ENCODE measurements at regions not wholly inside any gene's neighbourhood (a gene's known extent, or its start where the extent isn't known, plus 50 kb on each side); places are given as distances from the start of the nearest gene placed in this dataset.

GRCh38 chr20:10752206-10752605, 78.4 kb upstream of the JAG1 start:
- TF ChIP-seq, protein P1, sequence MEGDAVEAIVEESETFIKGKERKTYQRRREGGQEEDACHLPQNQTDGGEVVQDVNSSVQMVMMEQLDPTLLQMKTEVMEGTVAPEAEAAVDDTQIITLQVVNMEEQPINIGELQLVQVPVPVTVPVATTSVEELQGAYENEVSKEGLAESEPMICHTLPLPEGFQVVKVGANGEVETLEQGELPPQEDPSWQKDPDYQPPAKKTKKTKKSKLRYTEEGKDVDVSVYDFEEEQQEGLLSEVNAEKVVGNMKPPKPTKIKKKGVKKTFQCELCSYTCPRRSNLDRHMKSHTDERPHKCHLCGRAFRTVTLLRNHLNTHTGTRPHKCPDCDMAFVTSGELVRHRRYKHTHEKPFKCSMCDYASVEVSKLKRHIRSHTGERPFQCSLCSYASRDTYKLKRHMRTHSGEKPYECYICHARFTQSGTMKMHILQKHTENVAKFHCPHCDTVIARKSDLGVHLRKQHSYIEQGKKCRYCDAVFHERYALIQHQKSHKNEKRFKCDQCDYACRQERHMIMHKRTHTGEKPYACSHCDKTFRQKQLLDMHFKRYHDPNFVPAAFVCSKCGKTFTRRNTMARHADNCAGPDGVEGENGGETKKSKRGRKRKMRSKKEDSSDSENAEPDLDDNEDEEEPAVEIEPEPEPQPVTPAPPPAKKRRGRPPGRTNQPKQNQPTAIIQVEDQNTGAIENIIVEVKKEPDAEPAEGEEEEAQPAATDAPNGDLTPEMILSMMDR (IDR thresholded peaks at IDR 0.05; ENCODE audit: low read length, missing control alignments), result no peak
- H3K4me3 ChIP-seq (replicated peaks; ENCODE audit: low read depth, low read length), result no peak overlapping the region
- DNase-seq (ENCODE audit: low read depth), result no peak

DNA sequence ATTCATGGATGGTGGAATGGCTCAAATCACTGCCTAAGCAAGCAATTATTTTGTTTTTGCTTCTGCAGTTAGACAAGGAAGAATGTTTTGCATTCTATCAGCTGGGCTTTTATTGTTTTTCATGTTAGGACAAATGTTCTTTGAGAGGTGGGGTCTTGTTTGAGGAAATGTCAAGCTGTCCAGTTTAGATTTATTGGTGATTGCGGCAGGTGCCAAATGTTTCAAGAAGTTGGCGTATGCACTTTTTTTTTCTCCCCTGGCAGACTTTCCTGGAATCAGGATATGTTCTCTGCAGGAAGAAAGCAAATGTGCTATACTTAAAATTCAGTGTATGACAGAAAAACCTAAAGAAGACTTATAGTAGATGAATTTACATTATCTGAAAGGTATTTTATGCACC, 81.0 kb upstream of the JAG1 start:
- no peak for DNase-seq (ENCODE audit: low read depth)
- no peak overlapping the region for H3K4me3 ChIP-seq (replicated peaks; ENCODE audit: low read depth, low read length)
- TF ChIP-seq, protein P1 (IDR thresholded peaks at IDR 0.05; ENCODE audit: low read length, missing control alignments), result no peak

GRCh38 chr20:10758446-10758845, 84.6 kb upstream of the JAG1 start:
- H3K4me3 ChIP-seq (replicated peaks; ENCODE audit: low read depth, low read length), result no peak overlapping the region
- peak; percentile 28 for DNase-seq (ENCODE audit: low read depth)
- TF ChIP-seq, protein P1 (IDR thresholded peaks at IDR 0.05; ENCODE audit: low read length, missing control alignments), result no peak

DNA sequence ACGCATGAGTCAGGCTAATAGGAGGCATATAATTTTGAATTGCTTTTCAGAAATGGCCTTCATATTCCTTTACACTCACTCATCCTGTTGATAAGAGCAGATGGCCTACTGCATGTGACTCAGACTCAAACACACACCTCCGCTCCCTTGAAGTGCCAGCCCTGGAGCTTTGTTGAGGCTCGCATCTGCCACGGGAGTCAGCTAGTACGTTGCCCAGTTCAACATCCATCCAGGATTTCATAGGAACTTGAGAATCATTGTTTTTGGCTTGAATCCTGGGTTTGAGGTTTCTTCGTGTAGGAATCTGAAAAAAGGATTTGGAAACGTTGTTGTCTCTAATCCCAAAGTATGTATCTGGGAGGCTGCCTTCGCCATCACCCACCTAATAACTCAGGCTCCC, 87.4 kb upstream of the JAG1 start:
- TF ChIP-seq, protein P1 (IDR thresholded peaks at IDR 0.05; ENCODE audit: low read length, missing control alignments), result no peak
- peak; percentile 86 for DNase-seq (ENCODE audit: low read depth)
- H3K4me3 ChIP-seq (replicated peaks; ENCODE audit: low read depth, low read length), result no peak overlapping the region

DNA sequence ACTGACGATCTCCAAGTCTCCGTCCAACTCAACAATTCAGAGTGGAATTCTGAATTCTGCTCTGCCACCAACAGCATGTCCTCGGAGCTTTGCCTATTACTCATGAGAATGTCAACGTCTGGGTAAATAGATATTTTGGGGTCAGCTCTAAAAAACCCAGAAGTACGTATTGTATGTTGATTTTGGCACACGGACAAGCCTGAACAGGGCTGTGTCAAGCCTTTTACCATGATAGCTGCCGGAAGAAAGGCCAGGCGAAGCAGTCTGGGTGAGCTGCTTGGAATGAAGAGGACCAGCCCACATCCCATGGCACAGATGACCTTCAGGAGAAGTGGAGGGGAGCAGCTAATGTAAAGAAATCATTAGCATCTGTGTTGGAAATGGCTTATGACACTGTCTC, 88.0 kb upstream of the JAG1 start:
- H3K4me3 ChIP-seq (replicated peaks; ENCODE audit: low read depth, low read length), result no peak overlapping the region
- TF ChIP-seq, protein P1 (IDR thresholded peaks at IDR 0.05; ENCODE audit: low read length, missing control alignments), result no peak
- DNase-seq (ENCODE audit: low read depth), result peak; percentile 78

DNA sequence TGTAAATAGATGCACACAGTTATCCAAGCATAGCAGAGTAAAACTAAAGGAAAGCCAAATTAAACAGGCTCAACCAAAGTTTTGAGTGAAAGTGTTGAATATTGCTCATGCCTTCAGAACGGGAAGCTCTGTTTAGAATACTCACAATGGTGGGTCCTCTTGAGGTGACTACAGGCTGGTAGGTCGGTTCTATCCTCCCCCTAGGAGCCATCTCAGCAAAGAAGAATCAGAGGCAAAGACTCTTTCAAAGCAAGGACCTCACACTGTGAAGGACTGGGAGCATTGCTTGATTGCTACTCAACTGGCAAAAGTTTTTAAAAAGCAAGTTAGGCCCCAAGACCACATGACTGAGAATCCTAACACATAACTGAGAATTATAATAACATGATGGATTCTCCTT, 88.4 kb upstream of the JAG1 start:
- H3K4me3 ChIP-seq (replicated peaks; ENCODE audit: low read depth, low read length), result no peak overlapping the region
- TF ChIP-seq, protein P1 (IDR thresholded peaks at IDR 0.05; ENCODE audit: low read length, missing control alignments), result no peak
- no peak for DNase-seq (ENCODE audit: low read depth)

DNA sequence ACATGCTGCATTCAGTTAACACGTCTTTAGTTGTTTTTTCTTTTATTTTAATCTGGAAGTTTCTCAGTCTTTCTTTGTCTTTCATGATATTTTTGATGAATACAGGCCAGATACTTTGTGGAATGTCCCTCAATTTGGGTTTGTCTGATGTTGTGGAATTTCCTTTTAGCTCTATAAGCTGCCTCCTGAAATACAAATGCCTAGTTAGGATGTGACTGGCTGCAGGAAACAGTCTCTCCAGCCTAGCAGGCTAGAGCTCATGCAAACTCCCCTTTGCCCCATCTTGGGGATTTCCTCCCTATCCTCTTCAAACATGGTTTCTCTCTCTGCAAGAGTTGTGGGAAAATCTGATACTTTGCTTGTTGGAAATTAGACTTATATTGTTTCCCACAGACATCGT, 89.3 kb upstream of the JAG1 start:
- TF ChIP-seq, protein P1 (IDR thresholded peaks at IDR 0.05; ENCODE audit: low read length, missing control alignments), result no peak
- peak; percentile 54 for DNase-seq (ENCODE audit: low read depth)
- H3K4me3 ChIP-seq (replicated peaks; ENCODE audit: low read depth, low read length), result no peak overlapping the region

All from fibroblast of pulmonary artery (primary cell).